Left lobe of liver (tissue), 2 donors: ENCODE measurements at regions not wholly inside any gene's neighbourhood (a gene's known extent, or its start where the extent isn't known, plus 50 kb on each side); places are given as distances from the start of the nearest gene placed in this dataset.

Experiments used
- ATAC-seq: fragments of 200-7000 bp; cut with Tn5 transposase; one replicate; pipeline ENCODE4 v1.9.1; 2020; ENCODE audit warnings: mild to moderate bottlenecking, moderate library complexity
- DNase-seq: peaks from one replicate; pipeline ENCODE4 v3.0.0-alpha.2; 2020; ENCODE audit warnings: low spot score
- donor health status: DM: no; HTN: no; CAD: no; lungs with moderate emphysema.
- donor health status: DM: no; HTN: yes; CAD: no.

DNA sequence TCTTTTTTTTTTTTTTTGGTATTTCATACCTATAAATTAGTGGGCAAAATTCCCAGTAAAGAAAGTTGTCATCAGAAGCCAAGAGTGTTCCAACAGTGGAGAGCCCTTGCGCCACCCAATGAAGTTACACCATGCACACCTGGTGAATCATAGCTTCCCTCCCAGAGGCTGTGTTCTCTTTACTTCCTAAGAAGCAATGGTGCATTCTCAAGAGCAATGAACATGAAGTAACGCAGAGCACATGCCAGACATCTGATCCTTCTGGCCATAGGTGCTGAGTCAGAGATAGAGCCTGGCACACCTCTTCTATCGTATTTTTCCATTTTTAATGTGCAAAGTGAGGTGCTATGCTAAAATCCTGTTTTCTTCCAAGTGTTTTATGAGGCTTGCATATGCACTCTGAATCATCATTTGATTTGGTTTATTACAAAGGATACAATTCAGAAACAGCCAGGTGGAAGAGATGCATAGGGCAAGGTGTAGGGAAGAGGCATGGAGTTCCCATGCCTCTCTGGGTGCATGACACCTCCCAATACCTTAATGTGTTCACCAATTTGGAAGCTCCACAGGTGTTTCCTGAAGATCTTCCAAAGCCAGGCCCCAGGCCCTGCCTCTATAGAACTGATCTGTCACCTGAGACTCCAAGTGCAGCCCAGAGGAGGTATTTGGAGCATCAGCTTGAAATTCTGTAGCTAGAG, 408.0 kb downstream of the SIPA1L2 start:
- no peak for ATAC-seq
- DNase-seq, result no peak

DNA sequence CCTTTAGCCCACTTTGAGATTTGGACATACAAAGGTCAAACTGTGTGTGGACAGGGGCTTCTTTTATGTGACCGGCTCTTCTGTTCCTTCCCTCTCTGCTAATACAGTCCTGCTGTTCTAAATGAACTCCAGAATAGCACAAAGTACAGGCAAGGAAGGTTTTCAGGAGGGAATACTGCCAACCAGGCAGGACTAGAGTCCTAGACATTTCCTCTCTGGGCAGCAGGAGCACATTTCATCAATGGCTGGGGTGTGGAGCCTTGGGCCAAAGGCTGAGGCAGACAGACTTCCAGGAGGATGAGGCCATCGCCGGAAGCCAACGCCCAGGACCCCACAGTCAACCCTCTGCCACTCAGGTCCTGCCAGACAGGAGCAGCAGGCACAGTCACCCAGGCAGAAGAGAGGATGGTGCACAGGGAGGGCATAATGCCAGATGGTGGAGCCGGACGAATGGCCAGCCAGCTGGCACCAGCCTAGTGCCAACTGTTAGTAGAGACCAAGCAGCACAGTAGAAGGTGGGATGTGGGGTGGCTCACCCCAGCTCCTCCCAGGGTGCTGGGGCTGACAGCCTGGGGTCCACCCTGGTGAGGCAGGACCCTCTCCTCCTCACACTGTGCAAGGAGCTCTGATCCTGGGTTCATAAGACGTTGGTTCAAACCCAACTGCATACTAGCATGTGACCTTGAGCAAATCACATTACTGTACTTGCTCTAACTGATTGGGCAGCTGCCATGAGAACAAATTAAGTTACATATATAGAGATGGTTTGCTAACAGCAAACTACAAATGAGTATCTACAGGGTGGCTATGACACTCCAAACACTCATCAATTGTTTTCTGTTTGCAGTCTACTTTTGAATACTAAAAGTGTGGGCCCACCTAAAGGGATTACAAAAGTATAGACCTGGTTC, 410.7 kb downstream of the SIPA1L2 start:
- ATAC-seq (no peak), DNase-seq (no peak)

GRCh38 chr1:232213928-232214327, 416.0 kb downstream of the SIPA1L2 start:
- ATAC-seq, result no peak
- DNase-seq, result no peak

DNA sequence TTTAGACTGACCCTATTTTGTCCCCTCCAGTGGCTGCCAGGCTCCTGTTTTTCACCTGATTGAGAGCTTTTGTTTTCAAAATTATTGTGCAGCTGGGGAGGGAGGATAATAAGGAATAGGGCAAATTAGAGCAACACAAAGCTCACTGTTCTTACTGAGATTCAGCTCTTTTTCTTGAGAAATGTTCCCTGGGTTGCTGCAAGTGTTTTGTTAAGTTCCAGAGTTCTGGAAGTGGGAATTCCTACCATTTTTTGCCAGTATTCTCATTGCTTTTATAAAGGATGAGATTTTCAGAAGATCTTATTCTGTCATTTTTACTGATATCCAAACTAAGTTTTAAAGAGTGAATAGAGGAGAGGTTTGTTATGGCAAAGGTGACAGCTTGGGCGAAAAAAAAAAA, 417.7 kb downstream of the SIPA1L2 start:
- ATAC-seq (no peak), DNase-seq (no peak)

GRCh38 chr1:232211149-232211548, 418.8 kb downstream of the SIPA1L2 start:
- no peak for ATAC-seq
- DNase-seq, result no peak

DNA sequence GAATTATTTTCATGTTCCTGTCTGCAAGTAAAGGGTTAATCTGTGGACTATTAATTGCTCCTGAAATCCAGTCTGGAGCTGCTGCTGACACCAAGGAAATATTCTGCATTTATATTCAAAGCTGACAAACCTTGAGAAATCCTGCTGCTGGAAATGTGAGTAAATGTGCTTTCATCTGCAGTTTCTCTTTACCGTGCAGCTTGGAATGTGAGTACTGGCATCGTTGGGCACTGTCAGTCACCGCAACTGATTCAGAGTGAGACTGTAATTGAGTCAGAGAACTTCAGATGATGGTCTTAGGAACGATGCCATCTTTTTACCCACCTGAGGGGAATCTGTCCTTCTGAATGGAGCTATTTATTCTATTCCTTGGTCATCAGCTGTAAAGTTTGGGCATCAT, 420.6 kb downstream of the SIPA1L2 start:
- DNase-seq (no peak), ATAC-seq (no peak)

DNA sequence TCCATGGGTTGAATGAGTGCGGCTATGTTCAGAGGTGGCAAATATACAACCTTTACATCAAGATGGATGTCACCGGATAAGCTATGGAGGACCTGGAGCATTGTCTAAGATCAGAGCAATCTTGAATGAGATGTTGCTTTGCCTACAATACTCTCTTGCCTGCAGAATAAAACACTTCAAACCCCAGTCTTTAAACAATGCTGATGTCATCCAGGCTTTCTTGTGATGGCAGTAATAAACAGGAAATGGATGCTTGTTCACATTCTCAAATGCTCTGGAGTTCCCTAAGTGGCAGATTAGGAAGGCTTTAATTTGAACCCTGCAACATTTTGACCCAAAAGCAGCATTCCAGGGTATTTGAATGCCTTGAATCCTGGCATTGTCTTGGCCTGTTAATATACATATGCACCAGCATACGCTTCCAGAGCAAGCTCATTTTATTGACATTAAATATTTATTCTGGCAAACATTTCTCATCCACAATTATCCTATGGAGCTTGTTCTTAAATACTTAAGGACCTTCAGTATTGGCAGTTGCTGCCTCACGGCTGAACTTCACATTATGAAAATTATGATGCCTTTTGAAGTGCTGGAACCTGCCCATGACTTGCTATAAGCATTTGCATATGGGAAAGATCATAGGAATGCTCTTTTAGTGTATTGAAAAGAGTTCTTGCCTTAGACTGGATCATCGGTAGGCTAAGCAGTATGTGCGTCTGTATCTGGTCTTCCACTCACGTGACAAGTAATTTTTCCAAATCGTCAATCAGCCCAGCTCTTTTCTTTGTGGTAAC, 422.7 kb downstream of the SIPA1L2 start:
- DNase-seq, result no peak
- ATAC-seq, result no peak

- ATAC-seq, result no peak
These were observed 425.7 kb downstream of the SIPA1L2 start for GRCh38 chr1:232204269-232204668.

DNA sequence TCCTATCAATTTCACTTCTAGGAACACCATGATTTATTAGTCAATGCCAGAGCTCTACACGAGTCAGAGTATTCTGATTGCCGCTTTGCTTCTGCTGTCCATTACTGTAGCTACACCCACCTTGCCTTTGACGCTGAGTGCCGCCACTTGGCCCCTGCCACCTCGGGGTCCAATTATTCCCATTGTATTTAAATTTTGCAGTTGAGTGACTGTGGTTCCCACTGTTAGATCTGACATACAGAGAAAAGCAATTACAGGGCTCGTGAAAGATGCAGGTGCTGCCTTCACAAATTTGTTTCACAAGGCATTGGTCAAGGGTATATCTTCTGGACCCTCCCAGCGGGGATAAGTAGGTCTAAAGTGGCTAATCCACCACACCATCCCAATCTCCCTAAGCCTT, 428.9 kb downstream of the SIPA1L2 start:
- ATAC-seq (no peak), DNase-seq (no peak)

More at GRCh38 chr1:232204269-232204668, 425.7 kb downstream of the SIPA1L2 start:
- DNase-seq, result no peak

DNA sequence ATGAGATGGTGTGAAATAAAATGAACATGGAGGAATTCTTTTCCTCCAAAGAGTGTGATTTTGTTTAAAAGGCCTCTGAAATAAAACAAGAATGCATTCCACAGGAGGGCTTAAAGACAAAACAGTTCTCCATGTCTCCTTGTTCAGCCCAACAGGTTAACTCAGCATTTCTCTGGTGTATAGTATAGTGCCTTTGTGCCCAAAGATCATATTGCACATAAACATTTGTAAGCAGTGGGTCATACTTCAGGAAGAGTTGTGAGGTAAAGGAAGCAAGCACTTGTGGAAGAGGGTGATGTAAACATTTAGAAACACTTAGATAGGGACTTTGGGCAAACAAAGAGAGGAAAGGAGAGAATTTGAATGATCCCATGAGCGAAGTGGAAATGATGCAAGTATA, 433.9 kb downstream of the SIPA1L2 start:
- no peak for ATAC-seq
- DNase-seq, result no peak

- ATAC-seq, result no peak
- DNase-seq, result no peak
These were observed 435.5 kb downstream of the SIPA1L2 start for GRCh38 chr1:232194424-232194823.

- ATAC-seq (no peak), DNase-seq (no peak)
These were observed 436.5 kb downstream of the SIPA1L2 start for GRCh38 chr1:232193451-232193783.

DNA sequence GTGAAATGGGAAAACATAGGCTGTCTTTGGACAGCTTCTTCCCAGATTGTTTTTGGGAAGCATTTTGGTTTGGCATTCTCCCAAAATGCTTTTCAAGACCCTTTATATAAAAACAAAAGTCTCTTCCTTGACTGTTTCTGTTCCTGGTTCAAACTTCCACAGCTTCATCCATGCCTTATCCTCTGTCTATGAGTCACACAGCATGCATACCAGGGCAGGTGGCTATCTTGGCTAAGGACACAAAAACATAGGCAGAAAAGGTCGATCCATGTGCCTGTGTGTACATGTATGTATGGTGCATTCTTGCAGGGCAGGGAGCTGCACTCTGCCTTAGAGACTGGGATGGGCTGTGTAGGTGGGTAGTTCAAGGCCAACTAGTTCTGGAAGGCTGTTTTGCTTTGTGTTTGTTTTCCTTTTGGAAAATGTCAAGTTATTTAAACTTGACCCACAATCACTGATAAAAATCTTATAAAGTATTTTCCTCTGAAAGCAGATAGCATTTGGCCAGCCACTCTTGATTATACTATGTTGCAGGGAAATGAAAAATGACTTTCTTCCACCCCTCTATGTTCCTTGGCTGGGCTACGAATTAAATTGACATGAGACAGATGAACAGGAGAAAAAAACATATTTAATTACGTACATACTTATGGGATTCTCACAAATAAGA, 437.0 kb downstream of the SIPA1L2 start:
- DNase-seq, result no peak
- no peak for ATAC-seq

GRCh38 chr1:232191560-232191959, 438.4 kb downstream of the SIPA1L2 start:
- ATAC-seq (no peak), DNase-seq (no peak)

GRCh38 chr1:232188318-232188717, 441.6 kb downstream of the SIPA1L2 start:
- DNase-seq (no peak), ATAC-seq (no peak)

- ATAC-seq (no peak), DNase-seq (no peak)
These were observed 443.0 kb downstream of the SIPA1L2 start for GRCh38 chr1:232186931-232187330.

DNA sequence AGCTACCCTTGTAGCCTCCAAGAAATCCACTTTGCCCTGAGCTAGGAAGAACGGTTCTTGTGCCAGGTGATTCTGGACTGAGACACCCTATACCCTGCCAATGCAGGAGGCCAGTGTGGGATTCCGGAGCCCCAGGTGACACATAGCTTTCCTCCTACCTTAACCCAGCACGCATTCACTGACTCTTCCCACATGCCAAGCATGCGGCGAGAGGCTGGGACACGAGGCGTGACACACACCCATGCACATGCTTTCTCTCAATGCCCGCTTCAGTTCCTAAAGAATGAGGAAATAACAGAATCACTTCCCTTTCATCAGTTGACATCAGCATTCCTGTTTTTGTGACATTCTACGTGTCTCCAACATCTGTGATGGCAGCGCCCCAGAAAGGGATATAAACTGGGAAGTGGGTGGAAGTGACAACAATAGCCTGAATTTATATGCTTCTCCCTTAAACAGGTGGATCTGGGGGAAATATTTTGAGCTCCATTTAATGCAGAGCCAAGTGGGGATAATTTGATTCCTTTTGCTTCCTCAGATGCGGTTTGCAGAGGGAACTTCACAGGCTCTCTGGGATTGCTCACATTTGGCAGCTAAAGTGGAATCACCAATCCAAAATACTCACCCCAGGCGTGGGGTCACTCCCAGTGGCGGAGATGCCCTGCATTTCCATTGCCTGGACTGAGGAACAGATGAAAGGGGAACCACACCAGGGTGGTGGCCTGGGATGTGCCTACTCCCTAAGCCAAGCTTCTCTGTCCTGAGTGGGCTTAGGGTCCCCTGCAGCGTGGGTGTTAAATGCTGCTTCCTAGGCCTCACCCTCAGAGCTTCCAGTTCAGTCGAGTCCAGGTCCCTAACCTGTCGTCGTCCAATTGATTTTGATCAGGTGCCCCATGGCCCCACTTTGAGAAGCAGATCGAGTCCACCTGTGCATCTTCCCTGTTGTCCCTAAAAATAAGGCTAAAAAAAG, 445.1 kb downstream of the SIPA1L2 start:
- DNase-seq, result no peak
- no peak for ATAC-seq

DNA sequence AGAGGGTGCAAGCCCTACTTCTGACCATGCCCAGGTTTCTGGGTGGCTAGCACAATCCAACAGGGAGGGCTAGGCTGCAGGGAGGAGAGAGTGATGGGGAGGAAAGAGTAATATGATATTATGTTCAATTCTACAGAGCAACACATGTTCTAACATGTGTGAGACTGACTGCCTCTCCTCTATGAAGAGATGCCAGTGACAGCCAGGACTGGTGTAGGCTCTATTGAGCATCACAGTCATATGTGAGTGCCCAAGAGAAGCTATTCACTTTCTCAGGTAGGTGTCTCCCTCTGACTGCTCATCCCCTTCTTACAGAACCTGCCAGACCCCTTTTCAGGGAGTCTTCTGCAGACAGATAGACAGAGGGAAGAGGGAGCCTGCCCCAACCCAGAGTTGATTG, 446.1 kb downstream of the SIPA1L2 start:
- DNase-seq (no peak), ATAC-seq (no peak)

DNA sequence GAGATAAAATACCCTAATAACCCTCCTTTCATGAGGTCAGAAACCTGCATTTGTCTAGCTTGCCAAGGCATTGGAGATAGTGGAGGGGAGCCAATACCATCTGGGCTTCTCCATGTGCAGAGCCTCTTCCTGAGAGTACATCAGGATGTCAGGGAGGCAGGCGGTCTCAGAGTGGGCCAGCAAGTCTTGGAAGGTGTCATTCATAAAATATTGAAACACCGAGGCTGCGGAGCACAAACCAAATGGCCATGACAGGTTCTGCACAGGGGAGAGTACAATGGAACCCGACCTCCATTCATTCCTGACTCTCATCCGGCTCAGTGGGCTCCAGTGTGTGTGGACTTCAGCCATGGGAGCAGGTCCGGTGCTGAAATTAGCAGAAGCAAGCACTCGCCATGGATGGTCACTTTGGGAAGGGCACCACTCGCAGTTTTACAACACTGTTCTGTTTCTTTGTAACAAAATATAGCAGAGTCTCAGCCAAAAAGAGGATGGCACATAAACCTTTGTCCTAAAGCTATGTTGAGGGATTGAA, 446.6 kb downstream of the SIPA1L2 start:
- no peak for DNase-seq

GRCh38 chr1:232182236-232182635, 447.7 kb downstream of the SIPA1L2 start:
- ATAC-seq (no peak), DNase-seq (no peak)

More for the DNA sequence above, 446.6 kb downstream of the SIPA1L2 start:
- no peak for ATAC-seq
